HG03064 (cell line): ENCODE measurements at regions not wholly inside any gene's neighbourhood (a gene's known extent, or its start where the extent isn't known, plus 50 kb on each side); places are given as distances from the start of the nearest gene placed in this dataset.
"Not testable (repeated sequence)": the region's sequence is repeated elsewhere in the genome, so short reads cannot be mapped to it uniquely, and the experiment has no call there.

ENCODE experiments used
- ATAC-seq: cut with Tn5 transposase; IDR thresholded peaks from one replicate; pipeline ENCODE4 v1.9.1; 2021; ENCODE audit warnings: low read depth; ENCODE audit not compliant: unreplicated experiment

DNA sequence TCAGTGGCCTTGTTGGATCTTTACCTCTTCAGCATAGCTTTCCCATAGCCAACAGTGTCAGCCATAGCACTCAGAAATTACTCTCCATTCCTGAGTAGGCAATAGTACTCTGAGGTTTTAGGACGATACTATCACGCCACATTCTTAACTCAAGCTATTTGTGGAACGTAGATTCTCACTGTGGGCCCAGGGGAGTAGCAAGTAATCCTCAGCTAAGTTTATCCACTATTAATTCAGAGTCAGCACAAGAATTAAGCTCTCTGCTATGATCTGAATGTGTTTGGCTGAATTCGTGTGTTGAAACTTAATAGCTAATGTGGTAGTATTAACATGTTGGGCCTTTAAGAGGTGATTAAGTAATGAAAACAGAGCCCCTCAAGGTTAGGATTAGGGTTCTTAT is 858.8 kb upstream of the NUDT12 start:
- ATAC-seq = no peak

DNA sequence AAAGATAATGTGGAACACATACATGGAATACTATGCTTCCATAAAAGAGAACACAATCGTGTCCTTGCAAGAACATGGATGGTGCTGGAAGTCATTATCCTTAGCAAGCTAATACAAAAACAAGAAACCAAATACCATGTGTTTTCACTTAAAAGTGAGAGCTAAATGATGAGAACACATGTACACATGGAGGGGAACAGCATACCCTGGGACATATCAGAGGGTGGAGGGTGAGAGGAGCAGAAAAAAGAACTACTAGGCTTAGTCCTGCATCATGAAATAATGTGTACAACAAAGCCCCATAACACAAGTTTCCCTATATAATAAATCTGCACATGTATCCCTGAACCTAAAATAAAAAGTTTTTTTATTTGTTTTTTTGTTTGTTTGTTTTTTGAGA is 855.5 kb upstream of the NUDT12 start:
- ATAC-seq = no peak

DNA sequence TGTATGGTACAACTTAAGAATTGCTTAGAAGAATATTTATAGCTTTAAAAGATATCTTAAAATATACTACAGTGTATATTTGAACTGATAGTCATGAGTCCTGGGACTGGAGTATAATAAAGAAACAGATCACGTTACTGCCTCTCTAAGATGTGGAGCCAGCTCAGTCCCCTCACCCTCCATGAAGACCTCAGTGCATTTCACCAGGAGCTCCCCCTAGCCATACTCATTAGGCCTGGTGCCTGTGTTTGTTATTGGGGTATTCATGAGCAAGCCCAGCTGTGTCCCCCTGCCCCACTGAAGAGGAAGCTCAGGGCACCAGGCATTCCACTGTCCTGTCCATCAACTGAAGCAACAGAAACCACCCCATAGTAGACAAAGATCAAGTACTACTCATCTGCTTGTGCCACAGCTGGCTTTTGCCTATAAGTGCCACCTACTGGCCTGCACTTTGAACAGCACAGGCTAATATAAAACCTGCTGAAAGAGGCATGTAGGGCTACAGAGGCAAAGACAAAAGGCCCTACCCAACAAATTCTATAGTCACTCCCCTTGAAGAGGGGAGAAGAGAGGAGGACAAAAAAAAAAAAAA is 850.2 kb upstream of the NUDT12 start:
- ATAC-seq = peak; percentile 74

- no peak for ATAC-seq
Measured at GRCh38 chr5:104400941-104401340, 838.4 kb upstream of the NUDT12 start.

GRCh38 chr5:104385906-104386305 is 823.3 kb upstream of the NUDT12 start:
- no peak for ATAC-seq

- ATAC-seq = no peak
Measured at GRCh38 chr5:104375345-104375744, 812.8 kb upstream of the NUDT12 start.

DNA sequence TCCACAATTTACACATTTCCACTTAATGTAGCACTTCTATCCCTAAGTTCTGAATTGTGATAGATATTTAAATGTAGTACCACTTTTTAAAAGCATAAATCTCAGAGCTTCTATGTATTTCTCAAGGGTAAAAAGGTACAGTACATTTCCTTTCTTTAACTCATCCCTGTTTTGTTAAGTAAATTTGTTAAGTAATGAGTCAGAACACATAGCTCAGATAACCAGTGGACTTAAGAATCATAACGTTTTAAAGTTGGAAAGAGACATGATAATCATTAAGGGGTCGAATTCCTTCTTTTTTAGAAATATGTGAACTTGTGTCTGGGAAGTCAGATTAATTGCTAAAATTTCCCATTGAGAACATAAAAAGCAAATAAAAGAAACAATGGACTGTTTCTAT is 810.2 kb upstream of the NUDT12 start:
- no peak for ATAC-seq

- ATAC-seq = no peak
Measured at GRCh38 chr5:104372376-104372775, 809.8 kb upstream of the NUDT12 start.

DNA sequence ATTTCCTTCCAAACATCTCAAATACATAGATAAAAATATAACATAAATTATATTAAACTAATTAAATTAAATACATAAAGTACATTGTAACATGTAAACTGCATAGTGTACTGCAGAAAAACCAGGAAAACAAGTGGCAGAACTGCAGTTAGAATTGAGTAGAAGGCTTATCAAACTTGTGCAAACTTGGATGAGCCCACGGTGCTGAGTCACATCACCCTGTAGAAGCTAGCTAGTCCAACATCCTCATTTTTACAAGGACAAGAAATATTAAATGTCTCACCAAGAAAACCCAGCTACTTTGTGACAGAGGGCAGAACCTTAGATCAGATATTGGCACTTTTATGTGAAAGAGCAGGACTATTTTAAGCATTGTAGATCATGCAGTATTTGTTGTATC is 807.9 kb upstream of the NUDT12 start:
- ATAC-seq = no peak

DNA sequence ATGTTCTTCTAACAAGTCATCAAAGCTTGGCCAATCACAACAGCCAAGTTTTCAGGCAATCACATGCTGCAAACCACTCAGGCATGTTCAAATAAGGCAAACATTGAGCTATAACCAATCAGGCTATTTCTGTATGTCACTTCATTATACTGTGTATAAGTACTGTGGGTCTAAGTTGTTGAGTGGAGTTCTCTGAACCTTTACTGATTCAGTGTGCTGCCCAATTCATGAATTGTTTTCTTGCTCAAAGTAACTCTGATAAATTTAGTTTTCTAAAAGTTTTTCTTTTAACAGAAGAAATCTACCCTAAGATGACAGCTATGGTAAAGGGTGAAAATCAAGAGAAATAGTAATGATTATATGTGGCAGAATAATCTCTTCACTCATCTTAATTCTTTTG is 805.4 kb upstream of the NUDT12 start:
- ATAC-seq = no peak

GRCh38 chr5:104363567-104363966 is 801.0 kb upstream of the NUDT12 start:
- no peak for ATAC-seq

DNA sequence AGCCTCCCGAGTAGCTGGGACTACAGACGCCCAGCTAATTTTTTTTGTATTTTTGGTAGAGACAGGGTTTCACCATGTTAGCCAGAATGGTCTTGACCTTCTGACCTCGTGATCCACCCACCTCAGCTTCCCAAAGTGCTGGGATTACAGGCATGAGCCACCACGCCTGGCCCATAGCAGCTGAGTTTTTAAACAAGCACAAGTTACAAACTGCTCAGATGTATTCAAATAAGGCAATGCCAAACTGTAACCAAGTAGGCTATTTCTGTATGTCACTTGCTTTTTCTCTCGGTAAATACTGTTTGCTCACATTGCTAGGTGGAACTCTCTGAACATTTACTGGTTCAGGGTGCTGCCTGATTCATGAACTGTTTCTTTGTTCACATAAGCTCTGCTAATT is 799.3 kb upstream of the NUDT12 start:
- no peak for ATAC-seq

DNA sequence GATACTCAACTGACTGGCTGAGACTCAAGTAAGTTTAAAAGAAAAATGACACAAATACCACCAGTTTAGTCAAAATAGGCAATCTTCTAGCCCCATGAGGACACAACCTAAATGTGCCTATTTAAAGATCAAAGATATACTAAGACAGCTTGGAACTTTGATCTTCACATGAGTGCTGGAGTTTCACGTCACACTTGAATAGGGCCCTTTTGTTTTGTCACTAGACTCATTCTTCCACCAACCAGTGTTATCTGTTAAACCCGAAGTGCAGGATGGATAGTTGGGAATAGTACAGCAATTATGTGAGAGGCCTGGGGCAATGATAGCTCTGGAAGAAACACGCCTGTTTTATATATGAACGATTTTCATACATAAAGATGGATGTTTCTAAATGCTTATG is 792.8 kb upstream of the NUDT12 start:
- no peak for ATAC-seq

- no peak for ATAC-seq
Measured at GRCh38 chr5:104353371-104353770, 790.8 kb upstream of the NUDT12 start.

- ATAC-seq = no peak
Measured at GRCh38 chr5:104352954-104353353, 790.4 kb upstream of the NUDT12 start.

DNA sequence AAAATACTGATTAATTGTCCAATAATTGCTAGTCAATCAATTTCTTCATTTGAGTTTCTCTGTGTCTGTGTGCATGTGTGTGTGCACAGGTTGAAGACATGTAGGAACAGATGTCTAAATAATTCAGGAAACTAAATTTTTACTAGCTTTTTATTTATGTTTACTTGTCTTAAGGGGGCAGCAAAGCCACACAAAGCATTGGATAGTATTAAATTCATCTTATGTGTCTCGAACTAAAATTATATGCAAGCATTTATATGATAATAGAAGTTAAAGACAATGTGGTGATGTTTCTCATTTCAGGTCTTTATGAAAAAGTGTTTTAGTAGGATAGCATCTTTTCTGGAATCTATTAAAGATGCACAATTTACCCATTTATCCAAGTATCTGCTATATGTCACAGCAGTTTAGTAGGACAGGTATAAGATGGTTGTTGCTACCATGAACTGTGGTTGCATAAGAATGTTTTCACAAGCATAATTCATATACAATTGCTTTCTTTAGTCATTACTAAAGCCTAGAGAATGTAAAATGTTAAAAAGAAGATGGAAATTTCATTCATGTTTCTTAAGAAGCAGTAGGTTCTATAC is 784.6 kb upstream of the NUDT12 start:
- no peak for ATAC-seq

- no peak for ATAC-seq
Measured at GRCh38 chr5:104345222-104346016, 782.8 kb upstream of the NUDT12 start.

DNA sequence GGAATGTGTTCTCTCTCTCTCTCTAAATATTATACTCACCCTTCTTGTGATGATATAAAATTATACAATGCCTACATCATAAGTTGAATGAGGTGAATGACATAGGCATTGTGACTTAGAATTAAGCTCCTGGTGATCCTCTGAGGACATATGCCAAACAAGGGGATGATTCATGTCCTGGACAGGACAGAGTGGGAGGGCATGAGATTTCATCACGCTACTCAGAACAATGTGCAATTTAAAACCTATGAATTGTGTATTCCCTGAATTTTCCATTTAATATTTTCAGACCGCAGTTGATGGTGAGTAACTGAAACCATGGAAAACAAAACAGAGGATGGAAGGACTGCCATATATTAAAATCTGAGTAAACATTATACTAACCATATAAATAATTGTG is 782.2 kb upstream of the NUDT12 start:
- no peak for ATAC-seq

- no peak for ATAC-seq
Measured at GRCh38 chr5:104327801-104328200, 765.2 kb upstream of the NUDT12 start.

DNA sequence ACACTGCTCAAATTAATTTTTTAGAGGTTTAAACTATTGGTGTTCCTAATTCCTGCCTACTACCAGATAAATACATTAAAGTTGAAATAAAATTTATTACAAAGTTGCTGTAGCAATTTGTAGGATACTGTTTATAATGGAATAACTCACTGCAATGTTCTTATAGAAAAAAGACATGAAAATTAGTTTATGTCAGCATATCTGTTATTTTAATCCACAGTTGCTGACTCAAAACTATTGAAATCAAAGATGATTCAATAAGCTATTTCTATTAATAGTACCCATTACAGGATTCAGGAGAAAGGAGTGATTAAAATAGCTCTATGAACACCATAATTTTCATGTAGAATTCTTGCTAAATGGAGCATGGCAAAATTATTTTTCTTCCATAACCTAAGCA is 764.4 kb upstream of the NUDT12 start:
- ATAC-seq = no peak

DNA sequence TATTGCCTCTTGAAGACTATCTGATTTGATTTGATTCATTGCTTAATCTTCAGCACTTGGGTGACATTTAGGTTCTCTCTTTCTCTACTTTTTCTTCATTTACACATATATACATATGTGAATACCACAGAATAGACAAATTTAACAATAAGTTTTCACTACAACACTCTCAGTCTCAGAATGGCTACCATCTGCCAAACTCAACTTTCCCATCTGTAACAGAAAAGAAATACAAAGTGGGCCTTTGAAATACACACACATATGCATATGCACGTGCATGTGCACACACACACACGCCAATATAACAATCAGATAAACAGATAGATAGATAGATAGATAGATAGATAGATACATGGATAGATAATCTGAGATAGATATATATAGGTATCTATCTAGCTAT is 762.8 kb upstream of the NUDT12 start:
- ATAC-seq = no peak

GRCh38 chr5:104316676-104317075 is 754.1 kb upstream of the NUDT12 start:
- not testable (repeated sequence) for ATAC-seq
